Spleen (tissue), 11 donors: ENCODE measurements at regions not wholly inside any gene's neighbourhood (a gene's known extent, or its start where the extent isn't known, plus 50 kb on each side); places are given as distances from the start of the nearest gene placed in this dataset.

Experiments
- DNase-seq: peaks from one replicate; pipeline ENCODE4 v3.0.0-alpha.2; 2020
- H3K27ac ChIP-seq, 8 donors: fragments of 200-600 bp; sonication (generic) in 7 of 8; 1 replicate in 4 of 8; 2 replicates in 4 of 8; pipeline versions ENCODE4 v1.5.0 to v1.8.0; 2016 to 2021; ENCODE audit warnings: inconsistent platforms in 4 of 8, mild to moderate bottlenecking in 4 of 8, moderate library complexity in 1 of 8
- H3K27me3 ChIP-seq, 7 donors: fragments of 200-600 bp; sonication (generic) in 6 of 7; replicated peaks in 1 of 7; 1 replicate in 4 of 7; 2 replicates in 3 of 7; pipeline versions ENCODE4 v1.5.0 to v1.8.0; 2016 to 2021; ENCODE audit warnings: inconsistent platforms in 3 of 7, mild to moderate bottlenecking in 1 of 7
- H3K36me3 ChIP-seq, 6 donors: fragments of 200-600 bp; sonication (generic) in 5 of 6; 1 replicate in 4 of 6; 2 replicates in 2 of 6; pipeline versions ENCODE4 v1.5.0 to v1.8.0; 2016 to 2021; ENCODE audit warnings: inconsistent platforms in 2 of 6
- H3K4me1 ChIP-seq, 6 donors: fragments of 200-600 bp; sonication (generic) in 5 of 6; 1 replicate in 3 of 6; 2 replicates in 3 of 6; pipeline versions ENCODE4 v1.5.0 to v1.8.0; 2016 to 2021; ENCODE audit warnings: inconsistent platforms in 3 of 6
- H3K4me3 ChIP-seq, 8 donors: fragments of 200-600 bp; sonication (generic) in 7 of 8; 1 replicate in 4 of 8; 2 replicates in 4 of 8; pipeline versions ENCODE4 v1.5.0 to v1.8.0; 2016 to 2021; ENCODE audit warnings: inconsistent platforms in 4 of 8, mild to moderate bottlenecking in 4 of 8, moderate library complexity in 2 of 8
- H3K9me3 ChIP-seq, 8 donors: fragments of 200-600 bp; sonication (generic) in 7 of 8; 1 replicate in 4 of 8; 2 replicates in 4 of 8; pipeline versions ENCODE4 v1.5.0 to v1.8.0; 2016 to 2021; ENCODE audit warnings: inconsistent platforms in 4 of 8
- CTCF ChIP-seq, 11 experiments: fragments of 200-600 bp in 7 of 11; fragments of 450-650 bp in 4 of 11; sonication (generic) in 4 of 11; IDR thresholded peaks in 8 of 11; conservative IDR thresholded peaks in 3 of 11; 1 replicate in 7 of 11; 2 replicates in 4 of 11; pipeline versions ENCODE4 v1.4.0 to v1.8.0; 2016 to 2021; ENCODE audit warnings: antibody characterized with exemption in 11 of 11, inconsistent platforms in 4 of 11, mild to moderate bottlenecking in 1 of 11
- POLR2A ChIP-seq, 3 donors: fragments of 450-650 bp; IDR thresholded peaks; one replicate each; pipeline ENCODE4 v1.5.1; 2017; ENCODE audit warnings: antibody characterized with exemption in 3 of 3, mild to moderate bottlenecking in 1 of 3
- POLR2AphosphoS5 ChIP-seq, 3 donors: sonication (generic); formaldehyde crosslinking; IDR thresholded peaks; one replicate each; pipeline ENCODE4 v1.5.1; 2017; ENCODE audit warnings: antibody characterized with exemption in 3 of 3
- WGBS, 5 donors: extraction: QIAGEN DNeasy Blood & Tissue Kit in 3 of 5; methylation state at CpG; one replicate each; pipeline versions ENCODE4 v1.1.5 to v1.1.7; 2013 to 2018; 5-methylcytosine and 5-hydroxymethylcytosine counted together
- intact Hi-C: fragments of 100-400 bp; cut with DNase I; formaldehyde crosslinking; loops from one replicate; pipeline ENCODE4 v1.15.0; 2023; ENCODE audit warnings: low total_unique reads
- donor health status: healthy with polysubstance abuse.
- donor health status: DM: no; HTN: no; CAD: no; lungs with moderate emphysema.
- donor health status: DM: no; HTN: no; CAD: no.
- donor health status: Bipolar disorder and iron deficiency.
- donor health status: healthy.
- donor health status: DM: no; HTN: no; CAD: no.
- donor health status: DM: yes; HTN: yes; CAD: no.

- H3K4me3 ChIP-seq: no peak overlapping the region
- intact Hi-C loops: no loop called here
- no peak for DNase-seq
- peaks cover 0 to 7% (median 0%) of the 10 kb centered on the region in 7 donors for H3K27me3 ChIP-seq
- H3K36me3 ChIP-seq: no peaks in the 10 kb centered on the region
- no peaks in the 10 kb centered on the region for H3K4me1 ChIP-seq
- WGBS, 5 donors: 0 to 5% (median 3%) methylated on average over 1 of the region's 1 CpG
- no peak for TF ChIP-seq POLR2AphosphoS5 (IDR thresholded peaks at IDR 0.05)
- TF ChIP-seq CTCF (IDR thresholded peaks at IDR 0.05 in 8 of 11, conservative IDR thresholded peaks at IDR 0.05 in 3 of 11): no peak
- no peak for TF ChIP-seq POLR2A (IDR thresholded peaks at IDR 0.05)
- H3K27ac ChIP-seq: no peak overlapping the region
- peaks cover 0 to 11% (median 9%) of the 10 kb centered on the region in 8 donors for H3K9me3 ChIP-seq
These were observed 86.8 kb downstream of the CCT6B start for GRCh38 chr17:34874478-34874877.

GRCh38 chr17:34872640-34873039 lies 88.6 kb downstream of the CCT6B start:
- WGBS, 5 donors: 75 to 96% (median 92%) methylated on average over 2 of the region's 2 CpGs
- intact Hi-C loops: no loop called here
- Histone ChIP-seq H3K4me1 (no peaks in the 10 kb centered on the region), H3K27me3 (no peaks in the 10 kb centered on the region), H3K9me3 (peaks cover 0 to 21% (median 17%) of the 10 kb centered on the region in 8 donors), H3K27ac (no peak overlapping the region), H3K36me3 (no peaks in the 10 kb centered on the region), H3K4me3 (no peak overlapping the region)
- DNase-seq: no peak
- no peak for TF ChIP-seq CTCF (IDR thresholded peaks at IDR 0.05 in 8 of 11, conservative IDR thresholded peaks at IDR 0.05 in 3 of 11)
- no peak for TF ChIP-seq POLR2A (IDR thresholded peaks at IDR 0.05)
- TF ChIP-seq POLR2AphosphoS5 (IDR thresholded peaks at IDR 0.05): no peak

- no peak for DNase-seq
- Histone ChIP-seq H3K27me3 (no peaks in the 10 kb centered on the region), H3K4me1 (peaks cover 0 to 8% (median 0%) of the 10 kb centered on the region in 6 donors), H3K27ac (no peak overlapping the region), H3K9me3 (peaks cover 0 to 21% (median 17%) of the 10 kb centered on the region in 8 donors), H3K36me3 (no peaks in the 10 kb centered on the region), H3K4me3 (no peak overlapping the region)
- intact Hi-C loops: no loop called here
- TF ChIP-seq POLR2AphosphoS5 (IDR thresholded peaks at IDR 0.05) (no peak), POLR2A (IDR thresholded peaks at IDR 0.05) (no peak), CTCF (IDR thresholded peaks at IDR 0.05 in 8 of 11, conservative IDR thresholded peaks at IDR 0.05 in 3 of 11) (no peak)
These were observed 91.6 kb downstream of the CCT6B start for GRCh38 chr17:34869641-34870040.

- DNase-seq: no peak
- Histone ChIP-seq H3K4me3 (no peak overlapping the region), H3K36me3 (no peaks in the 10 kb centered on the region), H3K27me3 (peaks cover 0 to 7% (median 0%) of the 10 kb centered on the region in 7 donors), H3K9me3 (peaks cover 0 to 11% (median 8%) of the 10 kb centered on the region in 8 donors), H3K27ac (no peak overlapping the region), H3K4me1 (peaks cover 0 to 8% (median 0%) of the 10 kb centered on the region in 6 donors)
- TF ChIP-seq POLR2AphosphoS5 (IDR thresholded peaks at IDR 0.05): no peak
- no peak for TF ChIP-seq CTCF (IDR thresholded peaks at IDR 0.05 in 8 of 11, conservative IDR thresholded peaks at IDR 0.05 in 3 of 11)
- TF ChIP-seq POLR2A (IDR thresholded peaks at IDR 0.05): no peak
- intact Hi-C loops: no loop called here
- WGBS, 5 donors: 48 to 82% (median 74%) methylated on average over 6 of the region's 6 CpGs
These were observed 95.5 kb downstream of the CCT6B start for GRCh38 chr17:34865716-34866115.
